Central memory CD8-positive, alpha-beta T cell (primary cell): ENCODE measurements at regions not wholly inside any gene's neighbourhood (a gene's known extent, or its start where the extent isn't known, plus 50 kb on each side); places are given as distances from the start of the nearest gene placed in this dataset.

ENCODE experiments used
- ATAC-seq: fragments of 150-1000 bp; cut with Tn5 transposase; replicated peaks from 2 replicates; pipeline ENCODE4 v1.10.0; 2022; ENCODE audit warnings: mild to moderate bottlenecking, moderate FRiP score, moderate number of reproducible peaks; ENCODE audit not compliant: poor library complexity, severe bottlenecking; ENCODE audit errors: extremely low read depth
- DNase-seq, 2 donors: peaks; one replicate each; pipeline ENCODE4 v3.0.0; 2021; ENCODE audit warnings: low spot score in 2 of 2
- H3K27ac Mint-ChIP-seq: one replicate; pipeline ENCODE4 v1.8.0; 2022; ENCODE audit warnings: low read depth, mild to moderate bottlenecking, moderate library complexity, mixed read lengths
- H3K27me3 Mint-ChIP-seq: one replicate; pipeline ENCODE4 v1.8.0; 2022; ENCODE audit warnings: mixed read lengths
- H3K36me3 Mint-ChIP-seq: one replicate; pipeline ENCODE4 v1.8.0; 2022; ENCODE audit warnings: mild to moderate bottlenecking, moderate library complexity, mixed read lengths; ENCODE audit not compliant: insufficient read depth
- H3K4me1 Mint-ChIP-seq: one replicate; pipeline ENCODE4 v1.8.0; 2022; ENCODE audit warnings: mixed read lengths
- H3K4me3 Mint-ChIP-seq: one replicate; pipeline ENCODE4 v1.8.0; 2022; ENCODE audit warnings: mild to moderate bottlenecking, moderate library complexity, mixed read lengths
- H3K9me3 Mint-ChIP-seq: one replicate; pipeline ENCODE4 v1.8.0; 2022; ENCODE audit warnings: mixed read lengths

DNA sequence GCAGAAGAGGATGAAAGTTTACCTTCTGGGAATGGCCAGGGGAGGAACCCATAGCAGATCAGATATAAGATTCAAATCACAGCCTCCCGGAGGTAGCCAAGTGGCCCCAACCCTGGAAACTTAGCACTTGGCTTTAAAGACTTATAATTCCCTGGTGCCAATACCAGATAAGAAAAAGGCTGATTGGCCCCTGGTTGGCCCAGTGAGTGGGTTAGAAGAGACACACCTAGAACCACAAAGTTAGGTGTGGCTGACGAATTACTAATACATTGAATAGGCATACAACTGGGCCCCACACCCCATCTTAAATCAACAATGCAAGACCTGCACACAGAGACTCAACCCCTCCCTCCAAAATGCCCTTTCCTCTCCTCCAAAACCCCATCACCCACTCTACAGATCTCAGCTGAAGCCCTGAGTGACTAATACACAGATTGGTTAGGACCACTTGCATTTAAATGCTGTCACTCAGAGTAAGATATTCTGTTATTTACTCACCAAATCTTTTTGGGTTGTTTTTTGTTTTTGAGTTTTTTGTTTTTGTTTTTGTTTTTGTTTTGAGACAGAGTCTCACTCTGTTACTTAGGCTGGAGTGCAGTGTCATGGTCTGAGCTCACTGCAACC is 315.4 kb upstream of the JARID2 start:
- H3K4me3 Mint-ChIP-seq, result no peak overlapping the region
- no peak for DNase-seq
- no peaks in the 10 kb centered on the region for H3K9me3 Mint-ChIP-seq
- no peaks in the 10 kb centered on the region for H3K36me3 Mint-ChIP-seq
- no peaks in the 10 kb centered on the region for H3K27me3 Mint-ChIP-seq
- ATAC-seq, result no peak
- H3K27ac Mint-ChIP-seq, result no peak overlapping the region
- peaks cover 6% of the 10 kb centered on the region for H3K4me1 Mint-ChIP-seq

DNA sequence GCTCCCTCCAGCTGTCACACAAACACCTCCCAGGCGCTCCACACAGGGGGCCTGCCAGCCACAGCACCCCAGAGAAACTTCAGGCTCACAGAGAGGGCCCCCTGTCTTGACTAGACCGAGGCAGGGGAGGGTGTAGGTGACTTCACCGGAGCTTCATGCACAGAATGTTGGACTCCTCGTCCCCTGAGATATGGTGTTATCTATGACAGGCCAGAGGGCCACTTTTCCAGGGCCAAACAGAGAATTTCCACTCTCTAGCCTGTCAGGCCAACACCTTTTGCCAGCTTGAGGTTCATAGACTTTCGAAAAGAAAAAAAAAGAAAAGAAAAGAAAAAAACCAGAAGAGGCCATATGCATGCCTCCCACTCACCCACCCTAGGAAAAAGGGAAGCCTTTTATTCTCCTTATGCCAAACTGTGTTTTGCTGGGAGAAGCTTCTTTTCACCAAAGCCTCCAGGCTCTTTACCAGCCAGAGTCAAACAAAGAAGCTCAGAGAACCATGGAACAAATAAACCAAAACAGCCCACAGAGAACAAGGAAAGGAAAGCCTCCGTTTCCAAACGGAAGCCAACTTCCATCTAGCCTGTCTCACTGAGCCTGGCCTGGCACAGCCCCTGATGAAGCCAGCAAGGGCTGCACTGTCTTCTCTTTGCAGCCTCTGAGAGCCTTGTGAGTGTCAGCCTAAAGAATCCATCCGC is 313.2 kb upstream of the JARID2 start:
- Mint-ChIP-seq H3K27ac (no peak overlapping the region), H3K27me3 (no peaks in the 10 kb centered on the region), H3K9me3 (no peaks in the 10 kb centered on the region), H3K4me1 (peaks cover 6% of the 10 kb centered on the region), H3K4me3 (no peak overlapping the region), H3K36me3 (no peaks in the 10 kb centered on the region)
- no peak for DNase-seq
- ATAC-seq, result no peak

DNA sequence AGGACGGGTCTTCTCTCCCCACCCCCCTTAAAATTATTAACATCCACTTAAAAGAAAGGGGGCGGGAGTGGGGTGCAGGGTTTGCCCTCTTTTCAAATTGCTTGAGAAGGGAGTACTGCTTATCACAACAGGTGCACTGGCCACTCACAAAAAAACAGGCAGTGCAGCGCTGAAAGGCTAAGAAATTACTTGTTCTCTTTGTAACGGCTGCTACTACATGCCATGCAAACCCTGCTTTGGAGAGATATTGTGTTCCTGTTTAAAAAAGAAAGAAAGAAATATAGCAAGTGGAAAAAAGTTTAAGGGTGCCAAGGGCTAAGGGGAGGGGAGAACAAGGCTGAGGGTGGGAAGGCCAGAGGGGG is 312.7 kb upstream of the JARID2 start:
- H3K36me3 Mint-ChIP-seq, result no peaks in the 10 kb centered on the region
- peaks cover 6% of the 10 kb centered on the region for H3K4me1 Mint-ChIP-seq
- no peak for ATAC-seq
- H3K27ac Mint-ChIP-seq, result no peak overlapping the region
- no peaks in the 10 kb centered on the region for H3K9me3 Mint-ChIP-seq
- DNase-seq, result no peak
- no peak overlapping the region for H3K4me3 Mint-ChIP-seq
- no peaks in the 10 kb centered on the region for H3K27me3 Mint-ChIP-seq

DNA sequence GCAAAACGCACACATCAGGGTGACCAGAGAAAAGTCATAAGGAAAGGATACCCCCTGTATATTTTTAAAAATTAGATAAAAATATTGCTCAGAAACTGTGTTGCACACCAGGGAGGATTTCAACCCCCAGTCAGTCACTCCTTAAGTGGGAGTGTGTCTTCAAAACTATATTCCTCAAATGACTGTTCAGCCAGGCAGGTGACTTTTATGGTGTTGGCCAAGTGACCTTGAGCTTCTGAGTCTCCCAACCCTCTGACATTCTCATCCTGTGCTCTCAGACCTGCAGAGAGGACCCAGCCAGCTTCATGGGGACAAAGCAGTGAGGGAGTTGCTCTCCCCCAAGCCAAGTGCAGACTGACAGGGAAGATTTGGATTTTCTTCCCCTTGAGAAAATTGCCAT is 311.9 kb upstream of the JARID2 start:
- DNase-seq, result no peak

DNA sequence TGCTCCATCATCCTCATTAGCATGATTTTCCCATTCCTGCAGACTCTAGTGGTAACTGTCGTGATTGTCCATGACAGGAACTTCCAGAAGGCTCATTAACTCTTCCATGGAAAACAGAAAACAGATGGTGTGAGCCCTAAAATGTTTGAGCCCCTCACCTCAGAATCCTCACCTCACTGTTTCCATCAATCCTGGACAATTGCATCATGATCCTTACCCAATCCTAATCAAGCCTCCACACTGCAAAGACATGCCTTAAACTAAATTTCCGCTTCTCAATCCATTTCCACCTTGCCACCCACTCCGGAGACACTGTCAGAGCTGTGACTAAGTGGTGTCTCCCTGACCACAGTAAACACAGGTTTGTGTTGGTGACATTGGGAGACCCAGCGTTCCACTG is 311.0 kb upstream of the JARID2 start:
- Mint-ChIP-seq H3K4me3 (no peak overlapping the region), H3K4me1 (peaks cover 6% of the 10 kb centered on the region), H3K27me3 (no peaks in the 10 kb centered on the region), H3K36me3 (no peaks in the 10 kb centered on the region), H3K9me3 (no peaks in the 10 kb centered on the region), H3K27ac (no peak overlapping the region)
- ATAC-seq, result no peak
- no peak for DNase-seq

More for the DNA sequence above, 311.9 kb upstream of the JARID2 start:
- H3K4me1 Mint-ChIP-seq, result peaks cover 6% of the 10 kb centered on the region
- H3K27me3 Mint-ChIP-seq, result no peaks in the 10 kb centered on the region
- H3K27ac Mint-ChIP-seq, result no peak overlapping the region
- no peak overlapping the region for H3K4me3 Mint-ChIP-seq
- ATAC-seq, result no peak
- no peaks in the 10 kb centered on the region for H3K9me3 Mint-ChIP-seq
- no peaks in the 10 kb centered on the region for H3K36me3 Mint-ChIP-seq

DNA sequence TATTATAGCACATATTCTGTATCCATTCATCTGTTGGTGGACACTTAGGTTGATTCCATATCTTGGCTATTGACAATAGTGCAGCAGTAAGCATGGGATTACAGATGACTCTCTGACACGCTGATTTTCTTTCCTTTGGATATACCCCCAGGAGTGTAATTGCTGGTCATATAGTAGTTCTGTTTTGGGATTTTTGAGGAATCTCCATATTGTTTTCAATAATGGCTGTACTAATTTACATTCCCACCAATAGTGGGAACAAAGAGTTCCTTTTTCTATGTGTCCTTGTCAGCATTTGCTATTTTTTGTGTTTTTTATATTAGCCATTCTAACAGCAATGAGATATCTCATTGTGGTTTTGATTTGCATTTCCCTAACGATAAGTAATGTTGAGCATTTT is 309.0 kb upstream of the JARID2 start:
- DNase-seq (no peak), ATAC-seq (no peak)
- Mint-ChIP-seq H3K4me3 (no peak overlapping the region), H3K27ac (no peak overlapping the region), H3K36me3 (no peaks in the 10 kb centered on the region), H3K4me1 (no peaks in the 10 kb centered on the region), H3K27me3 (no peaks in the 10 kb centered on the region), H3K9me3 (no peaks in the 10 kb centered on the region)

DNA sequence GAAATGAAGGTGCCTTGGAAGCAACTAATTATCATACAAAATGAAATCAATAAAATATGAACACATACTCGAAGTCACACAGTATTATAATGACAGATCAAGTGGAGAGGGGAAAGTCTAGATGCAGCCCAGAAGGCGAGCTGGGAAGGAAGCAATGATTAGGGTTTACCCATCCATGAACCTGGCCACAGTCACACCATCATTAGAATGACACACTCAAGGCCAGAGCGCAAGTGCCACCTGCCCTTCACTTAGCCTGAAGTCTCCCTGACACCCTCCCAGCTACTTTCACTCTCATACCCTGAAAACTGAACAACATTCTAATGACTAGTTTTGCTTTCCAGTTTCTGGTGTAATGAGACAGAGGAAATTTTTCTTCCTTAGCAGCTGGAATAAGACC is 302.8 kb upstream of the JARID2 start:
- H3K9me3 Mint-ChIP-seq, result no peaks in the 10 kb centered on the region
- H3K4me3 Mint-ChIP-seq, result no peak overlapping the region
- no peaks in the 10 kb centered on the region for H3K4me1 Mint-ChIP-seq
- no peak overlapping the region for H3K27ac Mint-ChIP-seq
- H3K27me3 Mint-ChIP-seq, result no peaks in the 10 kb centered on the region
- DNase-seq, result no peak
- H3K36me3 Mint-ChIP-seq, result no peaks in the 10 kb centered on the region
- ATAC-seq, result no peak

DNA sequence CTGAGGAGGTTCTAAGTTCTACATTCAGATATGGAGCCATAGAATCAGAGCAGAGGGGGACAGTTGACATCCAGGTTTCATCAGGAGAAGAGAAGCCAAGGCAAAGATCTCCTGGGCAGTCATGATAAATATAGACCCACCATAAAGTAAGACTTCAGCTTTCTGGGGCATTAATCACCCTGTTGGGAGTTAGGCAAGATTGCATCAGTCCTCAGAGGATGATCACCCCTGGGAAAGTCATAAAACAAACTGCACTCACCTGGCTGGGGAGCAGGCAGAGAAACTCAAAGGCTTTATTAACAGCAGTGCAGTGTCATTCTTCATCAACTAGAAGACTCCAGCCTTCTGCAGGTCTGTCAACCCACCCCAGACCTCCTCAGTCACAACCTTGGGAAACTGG is 301.3 kb upstream of the JARID2 start:
- Mint-ChIP-seq H3K27me3 (no peaks in the 10 kb centered on the region), H3K27ac (no peak overlapping the region), H3K36me3 (no peaks in the 10 kb centered on the region)

DNA sequence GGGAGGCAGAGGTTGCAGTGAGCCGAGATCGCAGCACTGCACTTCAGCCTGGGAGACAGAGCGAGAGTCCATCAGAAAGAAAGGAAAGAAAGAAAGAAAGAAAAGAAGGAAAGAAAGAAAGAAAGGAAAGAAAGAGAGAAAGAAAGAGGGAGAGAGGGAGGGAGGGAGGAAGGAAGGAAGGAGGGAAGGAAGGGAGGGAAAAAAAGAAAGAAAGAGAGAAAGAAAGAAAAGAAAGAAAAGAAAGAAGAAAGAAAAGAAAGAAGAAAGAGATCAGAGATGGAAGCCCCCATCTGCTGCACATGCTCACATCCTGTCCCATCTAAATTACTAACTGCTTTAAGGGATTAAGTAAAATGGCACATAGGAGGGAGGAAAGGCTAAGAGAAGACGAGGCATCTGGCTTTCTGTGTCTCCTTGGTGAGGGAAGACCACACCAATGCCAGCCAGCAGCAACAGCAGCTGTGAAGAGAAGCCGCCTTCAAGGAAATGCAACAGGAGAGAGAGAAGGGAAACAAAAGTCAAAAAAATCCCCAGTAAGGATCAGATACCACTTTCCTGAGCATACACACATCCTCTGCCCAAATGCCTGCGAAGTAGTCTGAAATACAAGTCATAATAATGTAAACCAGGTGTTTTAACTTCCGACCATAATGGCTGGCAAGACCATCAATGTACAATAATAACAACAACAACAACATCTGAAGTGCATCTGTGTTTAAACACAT is 300.2 kb upstream of the JARID2 start:
- no peak for ATAC-seq
- H3K9me3 Mint-ChIP-seq, result no peaks in the 10 kb centered on the region
- no peak overlapping the region for H3K27ac Mint-ChIP-seq
- H3K27me3 Mint-ChIP-seq, result no peaks in the 10 kb centered on the region
- no peak overlapping the region for H3K4me3 Mint-ChIP-seq
- H3K4me1 Mint-ChIP-seq, result no peaks in the 10 kb centered on the region
- H3K36me3 Mint-ChIP-seq, result no peaks in the 10 kb centered on the region
- DNase-seq, result no peak

More for the DNA sequence above, 301.3 kb upstream of the JARID2 start:
- Mint-ChIP-seq H3K4me1 (no peaks in the 10 kb centered on the region), H3K4me3 (no peak overlapping the region), H3K9me3 (no peaks in the 10 kb centered on the region)
- no peak for DNase-seq
- ATAC-seq, result no peak

DNA sequence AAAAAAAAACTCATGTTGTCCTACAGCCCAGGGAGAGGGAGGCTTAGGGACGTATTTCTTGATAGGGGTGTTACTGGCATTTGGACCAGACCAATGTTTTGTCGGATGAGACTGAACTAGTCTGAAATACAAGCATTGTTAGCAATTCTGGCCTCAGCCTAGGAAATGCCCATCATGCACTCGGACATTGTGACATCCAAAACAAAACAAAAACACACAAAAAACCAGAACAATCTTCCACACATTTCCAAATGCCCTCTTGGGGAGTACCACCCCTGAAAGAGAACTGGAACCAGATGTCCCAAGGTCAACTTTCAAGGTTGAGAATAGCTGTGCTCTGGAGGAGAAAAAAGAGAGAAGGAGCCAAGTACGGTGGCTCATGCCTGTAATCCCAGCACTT is 299.1 kb upstream of the JARID2 start:
- ATAC-seq, result no peak
- H3K27ac Mint-ChIP-seq, result no peak overlapping the region
- DNase-seq, result no peak
- no peaks in the 10 kb centered on the region for H3K4me1 Mint-ChIP-seq
- H3K9me3 Mint-ChIP-seq, result no peaks in the 10 kb centered on the region
- no peaks in the 10 kb centered on the region for H3K36me3 Mint-ChIP-seq
- no peak overlapping the region for H3K4me3 Mint-ChIP-seq
- no peaks in the 10 kb centered on the region for H3K27me3 Mint-ChIP-seq

DNA sequence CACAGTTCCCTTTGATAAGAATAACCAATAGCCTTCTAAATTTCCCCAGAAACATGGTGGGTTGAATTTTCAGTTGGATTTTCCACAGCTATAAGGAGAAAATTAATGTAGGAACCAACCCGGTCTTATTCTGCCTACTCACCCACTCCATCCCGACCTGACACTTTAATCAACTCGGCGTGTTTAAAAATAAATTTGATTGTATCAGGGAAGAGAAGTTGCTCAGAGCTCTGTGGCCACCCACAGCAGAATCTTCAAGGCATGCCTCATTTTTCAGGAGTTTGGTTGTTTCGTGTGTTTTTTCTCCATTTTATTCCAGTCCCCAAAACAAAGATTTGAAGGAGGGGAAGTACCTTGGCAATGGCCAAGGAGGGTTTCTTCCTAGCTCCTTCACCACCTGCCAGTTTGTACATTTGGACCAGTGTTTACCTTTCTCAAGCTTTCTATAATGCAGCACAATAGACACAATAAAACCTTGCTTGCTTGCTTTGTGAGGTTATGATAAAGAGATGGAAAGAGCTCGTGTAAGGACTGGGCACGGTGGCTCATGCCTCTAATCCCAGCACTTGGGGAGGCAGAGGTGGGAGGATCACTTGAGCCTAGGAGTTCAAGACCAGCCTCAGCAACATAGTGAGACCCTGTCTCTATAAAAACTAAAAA is 297.2 kb upstream of the JARID2 start:
- DNase-seq, result no peak
- no peak overlapping the region for H3K27ac Mint-ChIP-seq
- ATAC-seq, result no peak
- H3K27me3 Mint-ChIP-seq, result no peaks in the 10 kb centered on the region
- H3K36me3 Mint-ChIP-seq, result no peaks in the 10 kb centered on the region
- no peak overlapping the region for H3K4me3 Mint-ChIP-seq
- no peaks in the 10 kb centered on the region for H3K4me1 Mint-ChIP-seq
- H3K9me3 Mint-ChIP-seq, result no peaks in the 10 kb centered on the region

DNA sequence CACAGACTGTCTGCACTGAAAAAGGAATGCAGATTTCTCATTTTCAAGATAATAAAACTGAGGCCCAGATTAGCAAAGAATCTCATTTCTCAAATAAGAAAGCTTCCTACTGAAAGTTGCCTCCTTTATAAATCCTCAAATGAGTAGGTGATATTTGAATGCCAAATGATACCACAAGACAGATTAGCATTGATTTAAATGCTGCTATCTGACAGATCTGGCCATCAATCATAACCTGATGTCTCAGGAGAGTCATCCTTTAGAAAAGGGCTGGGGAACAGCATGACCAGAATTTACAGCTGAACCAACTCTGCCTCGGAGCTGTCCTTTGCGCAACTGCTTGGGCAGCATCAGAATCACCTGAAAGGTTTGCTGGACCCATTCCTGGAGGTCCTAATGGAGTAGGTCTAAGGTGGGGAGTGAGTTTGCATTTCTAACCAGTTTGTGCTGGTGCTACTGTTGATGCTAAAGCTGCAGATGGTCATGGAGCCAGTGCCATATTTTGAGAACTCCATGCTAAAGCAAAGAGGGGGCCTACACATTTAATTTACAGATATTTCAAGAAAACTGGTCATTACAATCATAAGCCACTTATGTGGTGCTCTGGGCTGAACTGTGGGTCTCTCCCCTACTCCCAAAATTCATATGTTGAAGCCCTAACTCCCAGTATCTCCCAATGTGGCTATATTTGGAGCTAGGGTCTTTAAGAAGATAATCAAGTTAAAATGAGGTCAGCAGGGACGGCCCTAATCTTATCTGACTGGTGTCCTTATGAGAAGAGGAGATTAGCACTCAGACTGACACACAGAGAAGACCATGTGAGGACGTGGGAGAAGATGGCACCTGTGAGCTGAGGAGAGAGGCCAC is 295.5 kb upstream of the JARID2 start:
- Mint-ChIP-seq H3K4me3 (no peak overlapping the region), H3K9me3 (no peaks in the 10 kb centered on the region), H3K27me3 (no peaks in the 10 kb centered on the region), H3K36me3 (no peaks in the 10 kb centered on the region), H3K27ac (no peak overlapping the region), H3K4me1 (no peaks in the 10 kb centered on the region)
- ATAC-seq (no peak), DNase-seq (no peak)
